ENCODE measurements at regions not wholly inside any gene's neighbourhood (a gene's known extent, or its start where the extent isn't known, plus 50 kb on each side); places are given as distances from the start of the nearest gene placed in this dataset.

DNA sequence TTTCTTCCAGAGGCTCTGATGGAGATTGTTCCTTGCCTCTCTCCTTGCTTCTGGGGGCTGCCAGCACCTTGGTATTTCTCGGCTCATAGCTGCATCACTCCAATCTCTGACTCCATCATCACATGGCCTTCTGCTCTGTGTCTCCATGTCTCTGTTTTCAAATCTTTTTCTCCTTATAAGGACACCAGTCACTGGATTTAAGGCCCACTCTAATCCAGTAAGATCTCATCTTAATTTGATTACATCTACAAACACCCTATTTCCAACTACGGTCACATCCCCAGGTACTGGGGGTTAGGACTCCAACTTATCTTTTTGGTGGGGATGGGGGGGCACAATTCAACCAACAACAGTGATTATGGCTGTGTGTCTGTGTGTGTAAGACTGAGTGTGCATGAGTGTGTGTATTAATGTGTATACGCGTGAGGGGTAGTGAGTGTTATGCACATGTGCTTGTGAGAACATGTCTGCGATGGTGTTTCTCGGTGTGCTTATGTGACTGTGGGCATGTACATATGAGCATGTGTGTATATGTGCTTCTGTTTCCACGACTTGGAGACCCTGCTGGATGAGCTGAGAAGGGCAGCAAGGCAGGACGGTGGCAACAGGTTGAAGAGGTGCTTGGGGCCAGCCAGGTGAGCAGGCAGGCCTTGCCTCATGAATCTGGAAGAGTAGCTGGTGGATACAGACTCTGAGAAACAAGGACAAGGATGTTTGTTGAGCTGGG is 130.5 kb downstream of the MRPL14 start:
- H3K4me3 ChIP-seq (ENCODE audit: low read length), result no peak overlapping the region
- TF ChIP-seq, protein P1, sequence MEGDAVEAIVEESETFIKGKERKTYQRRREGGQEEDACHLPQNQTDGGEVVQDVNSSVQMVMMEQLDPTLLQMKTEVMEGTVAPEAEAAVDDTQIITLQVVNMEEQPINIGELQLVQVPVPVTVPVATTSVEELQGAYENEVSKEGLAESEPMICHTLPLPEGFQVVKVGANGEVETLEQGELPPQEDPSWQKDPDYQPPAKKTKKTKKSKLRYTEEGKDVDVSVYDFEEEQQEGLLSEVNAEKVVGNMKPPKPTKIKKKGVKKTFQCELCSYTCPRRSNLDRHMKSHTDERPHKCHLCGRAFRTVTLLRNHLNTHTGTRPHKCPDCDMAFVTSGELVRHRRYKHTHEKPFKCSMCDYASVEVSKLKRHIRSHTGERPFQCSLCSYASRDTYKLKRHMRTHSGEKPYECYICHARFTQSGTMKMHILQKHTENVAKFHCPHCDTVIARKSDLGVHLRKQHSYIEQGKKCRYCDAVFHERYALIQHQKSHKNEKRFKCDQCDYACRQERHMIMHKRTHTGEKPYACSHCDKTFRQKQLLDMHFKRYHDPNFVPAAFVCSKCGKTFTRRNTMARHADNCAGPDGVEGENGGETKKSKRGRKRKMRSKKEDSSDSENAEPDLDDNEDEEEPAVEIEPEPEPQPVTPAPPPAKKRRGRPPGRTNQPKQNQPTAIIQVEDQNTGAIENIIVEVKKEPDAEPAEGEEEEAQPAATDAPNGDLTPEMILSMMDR (IDR thresholded peaks at IDR 0.05; ENCODE audit: insufficient read depth, low read depth, low read length, missing control alignments), result no peak
- DNase-seq (ENCODE audit: low read depth), result no peak

DNA sequence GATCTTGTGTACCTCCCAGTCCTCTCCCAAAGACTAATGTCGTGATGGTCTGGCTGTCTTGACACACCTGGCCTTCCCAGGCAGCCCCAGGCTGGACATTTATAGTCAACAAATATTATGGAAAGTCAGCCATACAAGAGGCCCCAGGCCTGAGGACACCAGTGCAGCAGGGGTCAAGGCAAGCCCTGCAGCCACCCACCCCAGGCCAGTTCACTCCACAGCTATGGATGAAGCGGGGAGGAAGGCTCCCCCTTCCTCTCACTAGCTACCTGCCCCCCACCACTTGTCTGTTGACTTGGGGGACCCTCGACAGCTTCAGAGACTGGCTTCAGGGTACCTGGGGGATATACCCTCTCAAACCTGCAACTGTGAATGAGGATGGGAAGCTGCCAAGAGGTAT is 132.1 kb downstream of the MRPL14 start:
- DNase-seq (ENCODE audit: low read depth), result no peak
- TF ChIP-seq, protein P1 (IDR thresholded peaks at IDR 0.05; ENCODE audit: insufficient read depth, low read depth, low read length, missing control alignments), result no peak
- no peak overlapping the region for H3K4me3 ChIP-seq (ENCODE audit: low read length)

DNA sequence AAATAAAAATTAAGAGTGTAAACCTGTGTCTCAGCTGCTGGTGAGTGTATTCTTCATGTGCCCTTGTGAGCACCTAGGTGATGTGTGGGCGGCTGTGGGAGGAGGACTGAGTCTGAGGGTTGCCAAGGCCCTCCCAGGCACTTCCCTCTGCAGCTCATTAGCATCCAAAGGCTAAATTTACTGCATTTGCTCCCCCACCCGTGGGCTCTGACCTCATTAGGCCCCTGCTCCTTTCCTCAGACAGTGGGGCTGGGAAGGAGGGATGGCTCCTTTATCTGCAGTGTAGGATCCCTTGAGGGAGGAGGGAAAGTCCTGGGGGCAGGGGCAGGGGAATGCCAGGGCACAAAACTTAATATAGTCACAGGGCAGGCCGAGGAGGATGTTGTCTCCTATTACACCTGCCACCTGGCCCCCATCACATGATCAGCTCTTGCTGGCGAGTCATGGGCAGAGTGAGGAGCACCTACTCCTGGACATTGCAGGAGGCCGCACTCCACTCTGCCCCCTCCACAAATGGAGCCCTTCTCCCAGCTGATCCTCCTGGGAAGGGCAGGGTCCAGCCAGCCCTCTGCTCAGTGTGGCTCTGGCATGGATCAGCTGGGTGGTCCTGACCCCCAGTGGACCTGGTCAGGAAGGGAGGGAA is 133.2 kb downstream of the MRPL14 start:
- TF ChIP-seq, protein P1 (IDR thresholded peaks at IDR 0.05; ENCODE audit: insufficient read depth, low read depth, low read length, missing control alignments), result no peak
- DNase-seq (ENCODE audit: low read depth), result no peak
- no peak overlapping the region for H3K4me3 ChIP-seq (ENCODE audit: low read length)

DNA sequence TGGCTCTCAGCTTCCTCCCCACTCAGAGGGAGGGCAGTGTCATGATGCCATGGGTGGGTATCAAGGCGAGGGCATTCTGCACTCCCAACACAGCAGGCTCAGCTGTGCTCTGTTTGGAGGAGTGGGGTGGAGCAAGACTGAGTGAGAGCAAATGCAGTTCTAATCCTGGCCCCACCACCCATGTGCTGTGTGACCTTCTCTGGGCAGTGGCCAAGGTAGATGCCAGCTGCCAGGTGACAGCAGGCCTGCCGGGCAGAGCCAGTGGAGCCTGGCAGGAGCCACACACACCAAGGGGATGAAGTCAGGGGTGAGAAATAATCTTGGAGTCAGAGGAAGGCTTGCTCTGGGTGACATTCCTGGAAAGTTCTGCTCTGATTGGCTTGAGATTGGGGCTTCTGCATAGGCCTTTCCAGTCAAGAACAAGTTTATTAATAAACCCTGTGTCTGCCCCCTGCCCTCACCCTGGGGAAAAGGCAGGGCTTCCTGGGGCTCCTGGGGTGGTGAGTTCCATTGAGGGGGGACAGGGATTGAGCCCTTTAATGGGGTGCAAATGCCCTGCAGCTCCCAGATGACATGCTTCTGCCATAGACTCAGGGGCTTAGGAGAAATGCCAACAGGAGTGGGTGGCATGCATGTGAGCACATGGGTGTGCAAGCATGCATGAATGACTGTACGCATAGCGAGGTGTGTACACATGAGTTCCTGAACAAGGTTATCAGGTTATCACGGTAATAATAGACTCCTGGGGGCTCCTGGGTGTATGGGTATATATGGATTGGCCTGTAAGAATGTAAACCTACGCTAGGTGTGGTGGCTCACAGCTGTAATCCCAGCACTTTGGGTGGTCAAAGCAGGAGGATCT is 134.2 kb downstream of the MRPL14 start:
- no peak overlapping the region for H3K4me3 ChIP-seq (ENCODE audit: low read length)
- DNase-seq (ENCODE audit: low read depth), result no peak
- TF ChIP-seq, protein P1 (IDR thresholded peaks at IDR 0.05; ENCODE audit: insufficient read depth, low read depth, low read length, missing control alignments), result no peak

DNA sequence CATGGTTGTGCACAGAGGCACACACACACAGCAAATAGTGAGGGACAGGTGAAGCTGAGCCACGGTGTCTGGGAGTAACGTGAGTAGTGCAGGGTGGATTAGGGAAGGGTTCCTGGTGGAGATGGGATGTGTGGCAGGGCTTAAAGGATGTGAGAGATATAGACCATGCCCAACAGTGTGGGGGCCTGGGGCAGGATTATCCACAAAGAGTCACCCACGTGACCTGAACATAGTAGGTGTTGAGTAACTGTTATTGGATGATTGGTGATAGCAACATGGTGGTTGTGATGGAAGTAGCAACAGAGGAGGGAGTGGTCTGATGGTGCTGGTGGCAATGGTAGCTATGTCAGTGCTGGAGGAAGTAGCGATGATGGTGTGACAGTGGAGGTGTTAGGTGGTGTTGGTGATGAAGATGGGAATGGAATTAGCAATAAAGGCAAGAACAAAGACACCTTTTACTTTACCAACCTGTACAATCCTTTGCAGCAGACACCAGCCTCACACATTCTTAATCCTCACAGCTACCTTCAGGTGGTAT is 135.1 kb downstream of the MRPL14 start:
- TF ChIP-seq, protein P1 (IDR thresholded peaks at IDR 0.05; ENCODE audit: insufficient read depth, low read depth, low read length, missing control alignments), result no peak
- H3K4me3 ChIP-seq (ENCODE audit: low read length), result no peak overlapping the region
- no peak for DNase-seq (ENCODE audit: low read depth)

DNA sequence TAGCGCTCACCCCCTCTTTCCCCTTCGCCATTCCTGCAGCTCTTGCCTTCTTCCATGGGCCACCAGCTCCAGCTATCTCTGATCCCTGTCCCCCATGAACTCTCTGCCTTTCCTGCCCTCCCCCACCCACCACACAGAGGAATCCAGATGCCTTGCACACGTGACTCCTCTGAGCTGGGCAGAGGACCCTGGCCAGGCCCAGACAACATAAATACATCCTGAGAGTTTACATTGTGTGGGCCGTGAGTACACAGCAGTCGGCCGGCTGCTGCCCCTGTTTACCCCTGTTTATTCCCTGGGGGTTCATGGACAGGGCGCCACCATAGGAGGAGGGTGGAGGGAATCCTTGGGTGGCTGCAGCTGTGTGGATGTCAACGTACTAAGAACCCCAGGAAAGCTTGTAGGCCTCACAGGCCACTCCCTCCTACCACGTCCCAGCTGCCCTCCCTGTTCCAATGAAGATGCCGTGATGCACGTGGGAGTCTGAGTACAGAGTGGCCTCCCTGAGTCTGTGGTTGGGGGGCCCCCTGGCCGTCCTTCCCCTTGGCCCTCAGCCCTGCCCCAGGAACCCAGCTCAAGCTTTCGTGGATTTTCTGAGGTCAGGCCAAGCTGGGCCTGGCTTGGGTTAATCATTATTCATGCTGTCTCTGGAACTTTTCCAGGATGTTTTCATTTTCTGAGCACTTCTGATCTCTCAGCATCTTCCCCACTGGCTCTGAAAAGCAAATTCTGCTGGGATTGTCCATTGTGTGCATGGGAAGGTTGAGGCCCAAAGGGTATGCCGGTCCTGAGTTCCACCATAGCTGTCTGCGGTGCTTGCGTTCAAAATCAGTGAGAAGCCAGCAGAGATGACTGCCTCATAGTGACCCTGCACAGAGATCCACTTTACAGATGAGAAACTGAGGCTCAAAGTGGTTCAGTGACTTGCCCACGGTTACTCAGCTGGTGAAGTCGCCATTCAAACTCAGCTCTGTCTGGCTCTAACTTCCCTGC is 136.3 kb downstream of the MRPL14 start:
- H3K4me3 ChIP-seq (ENCODE audit: low read length), result no peak overlapping the region
- TF ChIP-seq, protein P1 (IDR thresholded peaks at IDR 0.05; ENCODE audit: insufficient read depth, low read depth, low read length, missing control alignments), result no peak
- DNase-seq (ENCODE audit: low read depth), result no peak

All from epithelial cell of esophagus (primary cell).